Right atrium auricular region (tissue), 2 donors: ENCODE measurements at regions not wholly inside any gene's neighbourhood (a gene's known extent, or its start where the extent isn't known, plus 50 kb on each side); places are given as distances from the start of the nearest gene placed in this dataset.

Experiments used
- DNase-seq: peaks from one replicate; pipeline ENCODE4 v3.0.0-alpha.2; 2019; ENCODE audit warnings: low spot score
- H3K27ac ChIP-seq, 2 donors: fragments of 200-600 bp; sonication (generic); 1 replicate in 1 of 2; 2 replicates in 1 of 2; pipeline ENCODE4 v1.5.1; 2016 to 2019
- H3K27me3 ChIP-seq, 2 donors: fragments of 200-600 bp; sonication (generic); one replicate each; pipeline versions ENCODE4 v1.5.1 to v1.6.0; 2017 to 2019
- H3K36me3 ChIP-seq: fragments of 200-600 bp; sonication (generic); one replicate; pipeline ENCODE4 v1.5.1; 2016
- H3K4me1 ChIP-seq, 2 donors: fragments of 200-600 bp; sonication (generic); one replicate each; pipeline versions ENCODE4 v1.5.1 to v1.6.0; 2017 to 2019
- H3K4me3 ChIP-seq, 2 donors: fragments of 200-600 bp; sonication (generic); 1 replicate in 1 of 2; 2 replicates in 1 of 2; pipeline ENCODE4 v1.5.1; 2017 to 2019; ENCODE audit warnings: mild to moderate bottlenecking in 1 of 2, moderate library complexity in 1 of 2
- H3K9me3 ChIP-seq, 2 donors: fragments of 200-600 bp; sonication (generic); one replicate each; pipeline ENCODE4 v1.5.1; 2019
- TF ChIP-seq, protein P1 (sequence below), 2 donors: fragments of 200-600 bp; sonication (generic); IDR thresholded peaks; one replicate each; pipeline ENCODE4 v1.5.1; 2019; ENCODE audit warnings: antibody characterized with exemption in 2 of 2

DNA sequence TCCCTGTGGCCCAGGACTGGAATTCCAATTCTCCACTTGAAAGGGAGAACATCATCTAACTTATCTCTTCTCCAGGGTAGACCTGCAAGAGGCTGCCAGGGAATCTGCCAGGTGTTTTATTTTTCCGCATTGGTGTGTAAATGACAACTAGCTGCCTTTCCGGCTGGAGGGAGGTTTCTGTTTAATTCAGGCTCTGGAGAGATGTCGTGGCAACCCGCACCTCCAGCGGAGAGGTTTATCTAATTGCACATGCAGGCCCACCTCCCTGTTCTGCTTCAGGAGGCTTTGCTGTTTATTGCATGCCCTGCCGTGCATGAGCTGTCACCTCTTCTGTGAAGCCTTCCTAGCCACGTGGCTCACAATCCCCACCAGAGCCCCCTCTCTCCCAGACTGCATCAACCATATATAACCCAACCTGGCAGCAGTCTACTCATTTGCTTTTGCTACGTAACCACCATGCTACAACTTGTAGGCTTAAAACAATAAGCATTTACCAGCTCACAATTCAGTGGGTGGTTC is 151.6 kb downstream of the C1orf94 start:
- H3K27ac ChIP-seq, result no peak overlapping the region
- no peak for DNase-seq
- H3K9me3 ChIP-seq, result no peaks in the 10 kb centered on the region
- no peaks in the 10 kb centered on the region for H3K27me3 ChIP-seq
- no peak overlapping the region for H3K4me3 ChIP-seq
- no peaks in the 10 kb centered on the region for H3K4me1 ChIP-seq
- TF ChIP-seq, protein P1, sequence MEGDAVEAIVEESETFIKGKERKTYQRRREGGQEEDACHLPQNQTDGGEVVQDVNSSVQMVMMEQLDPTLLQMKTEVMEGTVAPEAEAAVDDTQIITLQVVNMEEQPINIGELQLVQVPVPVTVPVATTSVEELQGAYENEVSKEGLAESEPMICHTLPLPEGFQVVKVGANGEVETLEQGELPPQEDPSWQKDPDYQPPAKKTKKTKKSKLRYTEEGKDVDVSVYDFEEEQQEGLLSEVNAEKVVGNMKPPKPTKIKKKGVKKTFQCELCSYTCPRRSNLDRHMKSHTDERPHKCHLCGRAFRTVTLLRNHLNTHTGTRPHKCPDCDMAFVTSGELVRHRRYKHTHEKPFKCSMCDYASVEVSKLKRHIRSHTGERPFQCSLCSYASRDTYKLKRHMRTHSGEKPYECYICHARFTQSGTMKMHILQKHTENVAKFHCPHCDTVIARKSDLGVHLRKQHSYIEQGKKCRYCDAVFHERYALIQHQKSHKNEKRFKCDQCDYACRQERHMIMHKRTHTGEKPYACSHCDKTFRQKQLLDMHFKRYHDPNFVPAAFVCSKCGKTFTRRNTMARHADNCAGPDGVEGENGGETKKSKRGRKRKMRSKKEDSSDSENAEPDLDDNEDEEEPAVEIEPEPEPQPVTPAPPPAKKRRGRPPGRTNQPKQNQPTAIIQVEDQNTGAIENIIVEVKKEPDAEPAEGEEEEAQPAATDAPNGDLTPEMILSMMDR (IDR thresholded peaks at IDR 0.05), result no peak
- H3K36me3 ChIP-seq, result no peaks in the 10 kb centered on the region

DNA sequence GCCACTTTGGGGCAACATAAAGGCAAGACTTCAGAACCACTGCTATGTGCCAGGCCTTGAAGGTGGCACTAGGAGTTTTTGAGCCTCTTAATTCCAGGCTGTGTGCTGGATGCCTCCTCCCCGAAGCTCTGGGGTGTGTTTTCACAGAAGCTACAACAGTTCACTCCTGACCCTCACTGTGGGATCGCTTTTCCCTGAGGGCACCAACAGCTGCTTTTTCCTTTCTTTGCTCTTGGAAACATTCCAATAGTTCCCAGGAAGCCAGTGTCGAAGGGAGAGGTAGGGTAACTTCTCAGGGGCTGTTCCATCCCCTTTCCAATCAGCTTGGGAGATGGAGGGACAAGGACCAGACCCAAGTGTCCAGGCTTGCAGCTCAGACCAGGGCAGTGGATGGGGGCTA is 153.4 kb downstream of the C1orf94 start:
- H3K27ac ChIP-seq, result no peak overlapping the region
- no peak overlapping the region for H3K4me3 ChIP-seq
- no peak for DNase-seq
- TF ChIP-seq, protein P1 (IDR thresholded peaks at IDR 0.05), result no peak
- H3K36me3 ChIP-seq, result no peaks in the 10 kb centered on the region
- no peaks in the 10 kb centered on the region for H3K9me3 ChIP-seq
- H3K4me1 ChIP-seq, result no peaks in the 10 kb centered on the region
- no peaks in the 10 kb centered on the region for H3K27me3 ChIP-seq

DNA sequence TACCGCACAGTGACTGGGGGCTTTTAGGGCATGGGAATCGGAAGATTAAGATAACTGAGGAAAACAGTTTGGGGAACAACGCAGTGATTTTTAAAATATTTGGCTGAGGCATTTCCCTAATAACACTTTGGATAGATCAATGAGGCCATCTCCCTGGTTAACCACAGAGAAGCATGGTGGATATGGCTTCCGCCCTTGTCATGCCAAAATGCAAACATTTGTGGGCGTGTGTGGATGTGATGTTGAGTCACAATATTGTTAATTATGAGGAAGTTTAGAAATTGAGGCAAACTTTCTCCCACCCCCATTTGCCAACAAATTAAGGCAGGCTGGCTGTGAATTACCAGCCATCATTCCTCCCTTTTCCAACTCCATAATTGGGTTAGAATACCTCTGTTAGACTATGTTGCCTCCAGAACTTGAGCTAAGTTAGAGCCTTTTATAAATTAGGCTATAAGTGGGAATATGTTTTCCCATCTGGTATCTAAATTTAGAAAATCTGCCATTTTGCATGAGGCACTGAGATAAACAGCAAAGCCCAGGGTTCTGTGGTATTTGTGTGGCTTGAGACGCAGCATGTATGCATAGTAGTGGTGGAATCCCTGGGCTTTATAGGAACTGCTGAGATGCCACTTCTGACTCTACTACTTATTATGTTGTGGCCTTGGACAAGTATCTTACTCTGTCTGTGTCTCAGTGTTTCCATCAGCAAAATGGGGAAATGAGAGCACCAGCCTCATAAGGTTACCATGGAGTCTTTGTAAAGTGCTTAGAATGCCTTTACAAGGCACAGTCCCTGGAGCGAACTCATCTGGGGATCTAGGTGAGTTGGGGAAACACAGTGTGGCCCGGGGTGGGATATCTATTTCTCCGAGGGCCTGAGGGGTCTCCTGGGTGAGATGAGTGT is 154.6 kb downstream of the C1orf94 start:
- Histone ChIP-seq H3K27me3 (no peaks in the 10 kb centered on the region), H3K4me3 (no peak overlapping the region), H3K4me1 (no peaks in the 10 kb centered on the region), H3K27ac (no peak overlapping the region), H3K9me3 (no peaks in the 10 kb centered on the region), H3K36me3 (no peaks in the 10 kb centered on the region)
- TF ChIP-seq, protein P1 (IDR thresholded peaks at IDR 0.05), result no peak
- DNase-seq, result no peak

DNA sequence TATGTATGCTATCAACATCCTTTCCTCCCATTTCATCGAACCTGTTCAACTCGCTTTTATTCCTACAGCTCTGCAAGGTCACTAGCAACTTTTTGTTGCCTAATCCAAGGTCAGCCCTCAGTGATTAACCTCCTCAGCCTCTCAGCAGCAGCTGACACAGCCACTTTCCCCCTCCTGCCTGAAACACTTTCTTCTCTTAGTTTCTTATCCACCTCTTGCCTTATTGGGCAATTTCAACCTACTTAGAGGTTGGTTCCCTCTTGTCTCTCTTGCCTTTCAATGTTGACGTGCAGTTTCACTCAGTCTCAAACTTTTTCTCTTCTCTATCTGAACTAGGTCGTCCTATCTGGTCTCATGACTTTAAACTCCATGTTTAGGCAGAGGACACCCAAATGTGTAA is 156.3 kb downstream of the C1orf94 start:
- no peaks in the 10 kb centered on the region for H3K27me3 ChIP-seq
- H3K4me3 ChIP-seq, result no peak overlapping the region
- H3K36me3 ChIP-seq, result no peaks in the 10 kb centered on the region
- no peaks in the 10 kb centered on the region for H3K4me1 ChIP-seq
- H3K27ac ChIP-seq, result no peak overlapping the region
- TF ChIP-seq, protein P1 (IDR thresholded peaks at IDR 0.05), result no peak
- no peak for DNase-seq
- no peaks in the 10 kb centered on the region for H3K9me3 ChIP-seq

DNA sequence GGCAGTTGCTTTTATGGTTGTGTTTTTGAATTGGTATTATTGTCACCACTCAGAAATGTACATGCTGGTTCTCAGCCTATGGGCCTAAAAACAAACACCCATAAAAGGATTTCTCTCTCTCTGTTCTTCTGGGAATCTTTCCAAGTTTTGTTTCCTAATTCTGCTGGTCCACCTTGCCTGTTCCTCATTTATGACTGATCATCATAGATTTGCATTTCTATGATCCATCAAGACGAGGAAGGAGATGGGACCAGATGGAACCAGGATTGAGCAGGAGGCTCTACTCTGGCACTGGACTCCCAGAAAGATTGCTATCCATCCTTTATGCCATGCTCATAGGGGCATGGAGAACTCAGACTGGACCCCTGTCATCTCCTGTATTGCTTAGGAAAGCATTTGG is 162.2 kb downstream of the C1orf94 start:
- no peaks in the 10 kb centered on the region for H3K27me3 ChIP-seq
- TF ChIP-seq, protein P1 (IDR thresholded peaks at IDR 0.05), result no peak
- H3K36me3 ChIP-seq, result no peaks in the 10 kb centered on the region
- no peak overlapping the region for H3K27ac ChIP-seq
- no peak for DNase-seq
- no peaks in the 10 kb centered on the region for H3K4me1 ChIP-seq
- no peak overlapping the region for H3K4me3 ChIP-seq
- H3K9me3 ChIP-seq, result no peaks in the 10 kb centered on the region
